Activated T-cell treated with anti-CD3 and anti-CD28 coated beads for 4 hours (primary cell): ENCODE measurements at regions not wholly inside any gene's neighbourhood (a gene's known extent, or its start where the extent isn't known, plus 50 kb on each side); places are given as distances from the start of the nearest gene placed in this dataset.
"Not testable (repeated sequence)": the region's sequence is repeated elsewhere in the genome, so short reads cannot be mapped to it uniquely, and the experiment has no call there.

Source experiments
- DNase-seq: peaks from one replicate; pipeline ENCODE4 v3.0.0-alpha.2; 2020

DNA sequence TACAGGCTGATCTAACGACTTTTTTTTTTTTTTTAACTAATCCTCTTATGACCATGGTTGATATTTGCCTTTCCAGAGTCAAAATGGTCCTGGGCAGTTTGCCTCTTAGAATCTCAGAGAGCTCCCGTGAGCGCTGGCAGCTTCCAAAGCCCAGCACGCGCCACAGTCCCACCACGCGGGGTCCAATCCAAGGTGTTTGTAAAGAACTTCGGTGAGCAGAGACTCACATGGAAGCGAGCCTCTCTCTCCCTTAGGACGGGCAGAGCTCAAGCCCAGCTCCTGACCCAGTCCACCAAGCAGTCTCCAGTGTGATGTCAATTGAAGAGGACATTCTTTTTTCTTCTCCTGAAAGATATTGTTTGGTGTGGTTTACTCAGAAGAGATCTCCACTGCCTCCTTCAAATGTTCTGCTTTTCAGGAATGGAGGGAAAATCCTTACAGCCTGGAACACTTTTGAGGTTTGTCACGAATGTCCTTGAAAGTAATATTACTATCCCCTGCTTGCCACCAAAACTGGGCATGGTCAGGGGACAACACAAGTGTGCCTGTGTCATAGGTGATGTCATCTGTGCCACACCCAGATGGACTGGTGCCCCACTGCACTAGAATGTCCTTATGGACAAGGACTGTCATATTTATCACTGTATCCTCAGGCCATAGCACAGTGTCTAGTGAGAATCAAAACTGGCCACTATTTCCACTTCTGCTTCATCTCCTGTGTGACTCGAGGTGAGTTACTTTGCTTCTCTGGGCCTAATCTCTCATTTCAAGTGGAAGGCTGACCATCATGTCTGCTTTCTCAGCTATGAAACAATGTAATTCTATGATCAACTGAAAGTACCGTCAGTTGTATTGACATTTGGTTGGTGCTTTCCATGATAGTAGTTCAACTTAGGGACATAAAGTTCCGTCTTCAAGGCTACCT lies 97.4 kb upstream of the EDEM3 start:
- DNase-seq: no peak

GRCh38 chr1:184843732-184844495 lies 89.3 kb upstream of the EDEM3 start:
- DNase-seq: peak; percentile 19

DNA sequence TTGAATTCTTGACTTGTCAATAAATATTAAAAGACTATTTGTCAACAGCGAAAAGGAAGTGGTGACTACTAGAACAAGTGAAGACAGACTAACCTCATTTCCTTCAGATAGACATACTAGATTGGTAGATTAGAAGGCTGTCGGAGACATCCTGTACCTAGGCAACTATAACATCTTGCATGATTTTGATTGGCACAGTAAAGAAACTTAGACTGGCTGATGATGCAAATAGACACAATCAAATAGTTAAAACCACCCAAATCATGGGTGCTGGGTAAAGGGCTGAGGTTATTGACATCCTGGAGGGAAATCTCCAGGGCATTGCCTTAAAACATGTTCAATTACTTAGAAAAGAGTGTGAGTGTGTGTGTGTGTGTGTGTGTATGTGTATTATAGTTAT lies 85.9 kb upstream of the EDEM3 start:
- no peak for DNase-seq

DNA sequence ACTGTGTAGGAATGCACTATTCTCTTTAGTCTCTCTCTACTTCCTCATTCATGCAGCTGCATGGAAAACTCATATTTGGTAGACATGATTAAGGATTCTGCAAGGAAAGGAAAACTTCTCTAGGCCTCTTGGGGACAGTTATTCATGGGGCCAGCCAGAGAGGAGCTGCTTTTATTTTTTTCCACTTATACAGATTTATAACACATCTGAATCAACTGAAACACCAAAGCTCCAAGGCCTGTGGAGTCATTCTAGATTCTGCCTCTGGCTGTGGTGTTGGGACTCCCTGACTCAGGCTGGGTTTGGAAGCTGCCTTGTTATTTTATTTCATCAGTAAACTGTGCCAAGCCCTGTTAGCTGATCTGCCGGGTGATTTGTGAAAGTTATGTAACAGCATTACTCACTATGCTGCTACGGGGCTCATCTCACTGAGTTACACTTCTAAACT lies 83.9 kb upstream of the EDEM3 start:
- DNase-seq: no peak

GRCh38 chr1:184836934-184837895 lies 82.6 kb upstream of the EDEM3 start:
- DNase-seq: no peak

DNA sequence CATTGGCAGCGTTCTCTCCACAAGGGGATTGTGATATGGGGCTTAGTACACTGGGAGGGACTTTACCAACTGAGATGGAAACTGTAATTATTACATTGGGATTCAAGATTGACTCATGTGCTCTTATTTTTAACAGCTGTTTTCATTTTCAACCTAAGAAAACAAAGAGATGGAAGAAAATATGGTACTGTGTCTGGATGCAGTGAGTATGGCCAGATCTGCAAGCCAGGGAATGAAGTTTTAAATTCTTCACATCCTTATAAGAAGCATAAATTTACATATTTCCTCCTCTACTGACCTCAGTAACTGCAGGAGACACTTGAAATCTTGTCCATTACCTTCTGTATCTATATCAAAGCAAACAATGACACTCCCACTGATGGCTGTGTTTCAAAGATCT lies 81.5 kb upstream of the EDEM3 start:
- no peak for DNase-seq

GRCh38 chr1:184833994-184834393 lies 79.3 kb upstream of the EDEM3 start:
- DNase-seq: not testable (repeated sequence)

DNA sequence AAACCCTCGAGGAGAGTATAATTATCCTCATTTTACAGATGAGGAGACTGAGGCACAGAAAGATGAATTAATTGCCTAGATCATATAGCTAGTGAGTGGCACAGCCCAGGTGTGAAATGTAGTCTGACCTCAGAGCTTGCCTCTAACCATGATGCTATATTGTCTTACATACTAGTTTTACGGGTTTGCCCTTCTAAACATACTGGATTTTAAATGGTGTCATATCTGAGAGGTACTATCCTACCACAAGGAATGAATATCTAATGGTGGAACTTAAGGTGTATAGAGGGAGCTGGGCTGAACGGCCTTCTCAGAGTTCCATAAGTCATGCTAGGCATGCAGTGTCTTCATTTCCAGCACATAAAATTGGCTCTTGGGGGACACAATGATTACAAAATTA lies 77.9 kb upstream of the EDEM3 start:
- DNase-seq: no peak

DNA sequence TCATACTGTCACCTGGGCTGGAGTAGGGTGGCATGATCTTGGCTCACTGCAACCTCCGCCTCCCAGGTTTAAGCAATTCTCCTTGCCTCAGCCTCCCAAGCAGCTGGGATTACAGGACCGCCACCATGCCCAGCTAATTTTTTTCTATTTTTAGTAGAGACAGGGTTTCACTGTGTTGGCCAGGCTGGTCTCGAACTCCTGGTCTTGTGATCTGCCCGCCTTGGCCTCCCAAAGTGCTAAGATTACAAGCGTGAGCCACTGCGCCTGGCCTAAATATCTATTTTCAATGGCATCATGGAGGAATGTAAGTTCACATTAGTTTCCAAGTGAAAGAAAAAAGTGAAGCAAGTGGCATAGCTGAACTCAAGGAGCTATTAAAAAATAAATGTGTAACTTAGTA lies 74.8 kb upstream of the EDEM3 start:
- not testable (repeated sequence) for DNase-seq

GRCh38 chr1:184828369-184828717 lies 73.7 kb upstream of the EDEM3 start:
- DNase-seq: no peak

GRCh38 chr1:184827600-184828368 lies 73.1 kb upstream of the EDEM3 start:
- no peak for DNase-seq

GRCh38 chr1:184826001-184826400 lies 71.3 kb upstream of the EDEM3 start:
- DNase-seq: no peak

- no peak for DNase-seq
Observed at GRCh38 chr1:184825571-184825970, 70.9 kb upstream of the EDEM3 start.

DNA sequence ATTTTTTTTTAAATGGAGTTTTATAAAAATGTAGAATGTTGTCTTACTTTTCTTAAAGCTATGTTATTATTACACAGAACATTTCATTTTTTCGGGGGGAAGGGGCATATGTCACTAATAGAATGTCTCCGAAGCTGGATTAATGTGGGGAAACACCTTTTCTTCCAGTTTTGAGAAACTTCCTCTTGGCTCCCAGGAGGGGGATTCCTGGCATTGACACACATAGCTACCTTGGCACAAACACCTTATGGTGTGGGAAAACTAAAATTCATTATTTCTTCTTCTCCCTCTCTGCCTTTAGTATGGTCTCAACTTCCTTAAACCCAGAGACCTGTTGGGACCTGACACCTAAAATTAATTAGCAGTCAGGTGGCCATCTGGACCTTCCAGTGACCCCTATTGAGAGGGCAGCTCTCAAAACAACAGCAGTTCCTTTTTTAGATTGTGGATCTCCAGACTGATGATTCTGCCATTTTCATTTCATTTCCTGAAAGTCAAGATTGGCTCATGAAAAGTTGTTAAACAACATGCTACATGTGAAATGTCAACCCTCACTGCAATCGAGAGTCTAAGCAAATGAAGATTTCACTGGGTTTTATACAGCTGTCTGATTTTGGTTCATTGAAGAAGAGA lies 70.1 kb upstream of the EDEM3 start:
- no peak for DNase-seq

DNA sequence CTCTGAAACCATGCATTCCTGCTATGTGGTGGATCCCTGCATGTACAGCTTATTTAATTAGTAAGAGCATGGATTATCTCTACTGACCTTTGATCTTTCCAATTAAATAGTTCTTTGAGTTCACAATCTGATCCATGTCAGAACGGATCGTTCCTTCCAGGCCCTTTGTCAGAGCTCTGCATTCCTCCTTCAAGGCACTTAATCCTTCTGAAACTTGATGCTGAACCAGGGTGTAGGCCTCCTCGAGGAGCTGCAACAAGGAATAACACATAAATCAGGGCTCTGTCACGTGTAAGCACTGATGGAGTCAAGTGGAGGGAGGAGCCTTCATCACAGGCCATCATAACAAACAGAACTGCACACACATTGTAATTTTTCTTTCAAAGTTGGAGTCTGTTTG lies 68.4 kb upstream of the EDEM3 start:
- no peak for DNase-seq

GRCh38 chr1:184822267-184822666 lies 67.6 kb upstream of the EDEM3 start:
- no peak for DNase-seq

DNA sequence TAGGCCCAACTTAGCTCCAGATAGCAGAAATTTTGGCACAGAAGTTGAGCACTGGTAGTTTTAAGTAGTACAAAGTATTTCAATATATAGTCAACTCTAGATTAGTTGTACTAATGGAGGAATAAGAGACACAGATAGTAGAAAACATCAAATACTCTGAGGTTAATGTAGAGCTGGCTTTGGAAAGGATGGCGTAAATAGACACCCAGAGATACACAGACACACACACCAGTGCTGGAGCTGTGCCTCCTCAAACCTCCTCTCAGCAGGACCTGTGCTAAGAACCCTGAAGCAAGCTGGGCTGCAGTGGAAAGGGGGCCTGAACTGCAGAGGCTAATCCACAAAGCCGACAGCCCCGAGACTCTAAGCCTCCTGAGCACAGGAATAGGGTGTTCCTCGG lies 67.0 kb upstream of the EDEM3 start:
- DNase-seq: no peak

DNA sequence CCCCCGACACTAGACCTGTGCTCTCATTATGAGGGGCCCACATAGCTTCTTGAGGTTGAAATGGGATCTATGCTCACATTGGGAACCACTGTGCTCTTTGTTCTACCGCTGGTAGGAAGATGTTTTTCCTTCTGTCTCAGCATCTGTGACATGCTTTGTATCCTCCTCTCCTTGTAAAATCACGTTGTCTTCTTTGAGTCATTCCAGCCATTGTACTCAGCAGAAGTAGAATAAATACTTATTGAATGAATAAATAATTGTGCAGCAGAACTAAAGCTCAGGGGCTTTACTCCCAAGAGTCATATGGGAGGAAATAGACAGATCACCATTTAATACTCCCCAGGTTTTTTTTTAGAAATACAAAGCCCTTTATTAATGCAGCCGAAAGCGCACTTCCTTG lies 66.3 kb upstream of the EDEM3 start:
- no peak for DNase-seq

GRCh38 chr1:184820218-184820750 lies 65.6 kb upstream of the EDEM3 start:
- DNase-seq: no peak

DNA sequence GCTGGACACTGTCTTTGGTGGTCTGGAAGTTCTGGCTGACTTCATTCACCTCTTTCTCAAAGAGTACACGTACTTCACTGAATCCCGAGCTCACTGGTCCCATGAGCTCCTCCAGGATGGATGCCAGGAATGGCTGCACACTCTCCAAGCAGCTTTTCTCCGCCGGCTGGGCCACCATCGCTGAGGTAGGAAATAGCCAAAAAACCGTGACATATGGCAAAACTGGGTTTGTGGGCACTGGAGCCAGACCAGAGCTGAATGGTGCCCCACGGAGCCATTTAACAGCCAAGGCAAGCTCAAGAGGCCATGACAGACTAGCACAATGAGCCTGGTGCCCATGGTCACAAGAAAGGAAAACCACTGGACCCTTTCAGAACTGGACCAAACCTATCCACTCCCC lies 64.0 kb upstream of the EDEM3 start:
- DNase-seq: no peak

GRCh38 chr1:184817003-184817402 lies 62.3 kb upstream of the EDEM3 start:
- not testable (repeated sequence) for DNase-seq
